Neural cell (in vitro differentiated cells): ENCODE measurements at regions not wholly inside any gene's neighbourhood (a gene's known extent, or its start where the extent isn't known, plus 50 kb on each side); places are given as distances from the start of the nearest gene placed in this dataset.

Source experiments
- CTCF ChIP-seq: fragments of 450-650 bp; IDR thresholded peaks from 2 replicates; pipeline ENCODE4 v1.5.1; 2014; ENCODE audit warnings: antibody characterized with exemption, mild to moderate bottlenecking, moderate library complexity; ENCODE audit not compliant: poor library complexity, severe bottlenecking
- EP300 ChIP-seq: fragments of 450-650 bp; conservative IDR thresholded peaks from 2 replicates; pipeline ENCODE4 v1.6.1; 2014; ENCODE audit warnings: antibody characterized with exemption, mild to moderate bottlenecking, moderate library complexity; ENCODE audit not compliant: poor library complexity, severe bottlenecking
- EZH2 ChIP-seq: fragments of 200-600, 300-800 bp; shearing (Covaris generic), sonication (generic); IDR thresholded peaks from 2 replicates; pipeline ENCODE4 v1.6.1; 2014; ENCODE audit warnings: antibody characterized with exemption, low read length, borderline replicate concordance, mild to moderate bottlenecking; ENCODE audit not compliant: insufficient read depth, poor library complexity, severe bottlenecking
- RAD21 ChIP-seq: fragments of 450-650 bp; conservative IDR thresholded peaks from 2 replicates; pipeline ENCODE4 v1.6.1; 2014; ENCODE audit warnings: antibody characterized with exemption, mild to moderate bottlenecking, moderate library complexity
- REST ChIP-seq: IDR thresholded peaks from 2 replicates; pipeline ENCODE4 v1.6.1; 2012; ENCODE audit warnings: borderline replicate concordance
- SMC3 ChIP-seq: fragments of 450-650 bp; conservative IDR thresholded peaks from 2 replicates; pipeline ENCODE4 v1.6.1; 2014; ENCODE audit warnings: antibody characterized with exemption, mild to moderate bottlenecking, moderate library complexity; ENCODE audit not compliant: poor library complexity

- no peak for TF ChIP-seq CTCF
- TF ChIP-seq EP300 = no peak
- TF ChIP-seq RAD21 = no peak
- TF ChIP-seq EZH2 = no peak
- TF ChIP-seq REST = no peak
- no peak for TF ChIP-seq SMC3
Observed at GRCh38 chrX:49773993-49774392, 55.1 kb upstream of the PAGE4 start.
